ENCODE measurements at regions not wholly inside any gene's neighbourhood (a gene's known extent, or its start where the extent isn't known, plus 50 kb on each side); places are given as distances from the start of the nearest gene placed in this dataset.

GRCh38 chr14:82073547-82073946 lies 539.9 kb upstream of the SEL1L start:
- no peaks in the 10 kb centered on the region for H3K27me3 ChIP-seq (ENCODE audit: control insufficient read depth in 2 of 2, insufficient read depth in 1 of 2, low read length in 1 of 2)
- H3K4me3 ChIP-seq (ENCODE audit: low read length in 2 of 2), result no peak overlapping the region
- WGBS, result 87% methylated on average over 2 of the region's 2 CpGs
- DNase-seq (ENCODE audit: low read depth in 6 of 9, low spot score in 9 of 9), result no peak
- no peaks in the 10 kb centered on the region for H3K9me3 ChIP-seq (ENCODE audit: control insufficient read depth in 2 of 2, insufficient read depth in 1 of 2, low read length in 1 of 2)
- no peaks in the 10 kb centered on the region for H3K36me3 ChIP-seq (ENCODE audit: control insufficient read depth in 2 of 2, insufficient read depth in 2 of 2, low read length in 1 of 2)
- H3K27ac ChIP-seq (ENCODE audit: low read depth in 1 of 2, low read length in 1 of 2), result no peak overlapping the region
- no peaks in the 10 kb centered on the region for H3K4me1 ChIP-seq (ENCODE audit: control insufficient read depth in 2 of 2, insufficient read depth in 2 of 2, low read length in 2 of 2)

- no peaks in the 10 kb centered on the region for H3K36me3 ChIP-seq (ENCODE audit: control insufficient read depth in 2 of 2, insufficient read depth in 2 of 2, low read length in 1 of 2)
- WGBS, result 21% methylated on average over 3 of the region's 3 CpGs
- H3K4me3 ChIP-seq (ENCODE audit: low read length in 2 of 2), result no peak overlapping the region
- H3K4me1 ChIP-seq (ENCODE audit: control insufficient read depth in 2 of 2, insufficient read depth in 2 of 2, low read length in 2 of 2), result no peaks in the 10 kb centered on the region
- no peak overlapping the region for H3K27ac ChIP-seq (ENCODE audit: low read depth in 1 of 2, low read length in 1 of 2)
- no peaks in the 10 kb centered on the region for H3K27me3 ChIP-seq (ENCODE audit: control insufficient read depth in 2 of 2, insufficient read depth in 1 of 2, low read length in 1 of 2)
- no peaks in the 10 kb centered on the region for H3K9me3 ChIP-seq (ENCODE audit: control insufficient read depth in 2 of 2, insufficient read depth in 1 of 2, low read length in 1 of 2)
- DNase-seq (ENCODE audit: low read depth in 6 of 9, low spot score in 9 of 9), result peak in 3 of 9 donors; percentile 5 to 24 (median 18)
Measured at GRCh38 chr14:82075566-82075965, 541.9 kb upstream of the SEL1L start.

GRCh38 chr14:82079553-82079952 lies 545.9 kb upstream of the SEL1L start:
- no peak for DNase-seq (ENCODE audit: low read depth in 6 of 9, low spot score in 9 of 9)
- no peaks in the 10 kb centered on the region for H3K27me3 ChIP-seq (ENCODE audit: control insufficient read depth in 2 of 2, insufficient read depth in 1 of 2, low read length in 1 of 2)
- no peak overlapping the region for H3K27ac ChIP-seq (ENCODE audit: low read depth in 1 of 2, low read length in 1 of 2)
- H3K36me3 ChIP-seq (ENCODE audit: control insufficient read depth in 2 of 2, insufficient read depth in 2 of 2, low read length in 1 of 2), result no peaks in the 10 kb centered on the region
- WGBS, result 95% methylated on average over 3 of the region's 3 CpGs
- no peaks in the 10 kb centered on the region for H3K9me3 ChIP-seq (ENCODE audit: control insufficient read depth in 2 of 2, insufficient read depth in 1 of 2, low read length in 1 of 2)
- H3K4me1 ChIP-seq (ENCODE audit: control insufficient read depth in 2 of 2, insufficient read depth in 2 of 2, low read length in 2 of 2), result no peaks in the 10 kb centered on the region
- H3K4me3 ChIP-seq (ENCODE audit: low read length in 2 of 2), result no peak overlapping the region

- no peaks in the 10 kb centered on the region for H3K27me3 ChIP-seq (ENCODE audit: control insufficient read depth in 2 of 2, insufficient read depth in 1 of 2, low read length in 1 of 2)
- no peak for DNase-seq (ENCODE audit: low read depth in 6 of 9, low spot score in 9 of 9)
- no peak overlapping the region for H3K27ac ChIP-seq (ENCODE audit: low read depth in 1 of 2, low read length in 1 of 2)
- H3K36me3 ChIP-seq (ENCODE audit: control insufficient read depth in 2 of 2, insufficient read depth in 2 of 2, low read length in 1 of 2), result no peaks in the 10 kb centered on the region
- no peaks in the 10 kb centered on the region for H3K9me3 ChIP-seq (ENCODE audit: control insufficient read depth in 2 of 2, insufficient read depth in 1 of 2, low read length in 1 of 2)
- no peak overlapping the region for H3K4me3 ChIP-seq (ENCODE audit: low read length in 2 of 2)
- WGBS, result 9% methylated on average over 4 of the region's 4 CpGs
- no peaks in the 10 kb centered on the region for H3K4me1 ChIP-seq (ENCODE audit: control insufficient read depth in 2 of 2, insufficient read depth in 2 of 2, low read length in 2 of 2)
Measured at GRCh38 chr14:82080370-82080769, 546.7 kb upstream of the SEL1L start.

GRCh38 chr14:82084813-82085212 lies 551.2 kb upstream of the SEL1L start:
- Histone ChIP-seq H3K27me3 (ENCODE audit: control insufficient read depth in 2 of 2, insufficient read depth in 1 of 2, low read length in 1 of 2) (no peaks in the 10 kb centered on the region), H3K9me3 (ENCODE audit: control insufficient read depth in 2 of 2, insufficient read depth in 1 of 2, low read length in 1 of 2) (no peaks in the 10 kb centered on the region), H3K4me1 (ENCODE audit: control insufficient read depth in 2 of 2, insufficient read depth in 2 of 2, low read length in 2 of 2) (no peaks in the 10 kb centered on the region), H3K36me3 (ENCODE audit: control insufficient read depth in 2 of 2, insufficient read depth in 2 of 2, low read length in 1 of 2) (no peaks in the 10 kb centered on the region), H3K4me3 (ENCODE audit: low read length in 2 of 2) (no peak overlapping the region), H3K27ac (ENCODE audit: low read depth in 1 of 2, low read length in 1 of 2) (no peak overlapping the region)
- WGBS, result 76% methylated on average over 3 of the region's 3 CpGs
- no peak for DNase-seq (ENCODE audit: low read depth in 6 of 9, low spot score in 9 of 9)

GRCh38 chr14:82091097-82091496 lies 557.4 kb upstream of the SEL1L start:
- H3K9me3 ChIP-seq (ENCODE audit: control insufficient read depth in 2 of 2, insufficient read depth in 1 of 2, low read length in 1 of 2), result no peaks in the 10 kb centered on the region
- no peak overlapping the region for H3K27ac ChIP-seq (ENCODE audit: low read depth in 1 of 2, low read length in 1 of 2)
- 90% methylated on average over 2 of the region's 2 CpGs for WGBS
- H3K4me3 ChIP-seq (ENCODE audit: low read length in 2 of 2), result no peak overlapping the region
- no peaks in the 10 kb centered on the region for H3K4me1 ChIP-seq (ENCODE audit: control insufficient read depth in 2 of 2, insufficient read depth in 2 of 2, low read length in 2 of 2)
- H3K36me3 ChIP-seq (ENCODE audit: control insufficient read depth in 2 of 2, insufficient read depth in 2 of 2, low read length in 1 of 2), result no peaks in the 10 kb centered on the region
- no peak for DNase-seq (ENCODE audit: low read depth in 6 of 9, low spot score in 9 of 9)
- H3K27me3 ChIP-seq (ENCODE audit: control insufficient read depth in 2 of 2, insufficient read depth in 1 of 2, low read length in 1 of 2), result no peaks in the 10 kb centered on the region

GRCh38 chr14:82094829-82095345 lies 561.2 kb upstream of the SEL1L start:
- H3K27me3 ChIP-seq (ENCODE audit: control insufficient read depth in 2 of 2, insufficient read depth in 1 of 2, low read length in 1 of 2), result no peaks in the 10 kb centered on the region
- no peak overlapping the region for H3K4me3 ChIP-seq (ENCODE audit: low read length in 2 of 2)
- 85% methylated on average over 5 of the region's 5 CpGs for WGBS
- no peaks in the 10 kb centered on the region for H3K9me3 ChIP-seq (ENCODE audit: control insufficient read depth in 2 of 2, insufficient read depth in 1 of 2, low read length in 1 of 2)
- H3K4me1 ChIP-seq (ENCODE audit: control insufficient read depth in 2 of 2, insufficient read depth in 2 of 2, low read length in 2 of 2), result no peaks in the 10 kb centered on the region
- no peaks in the 10 kb centered on the region for H3K36me3 ChIP-seq (ENCODE audit: control insufficient read depth in 2 of 2, insufficient read depth in 2 of 2, low read length in 1 of 2)
- no peak for DNase-seq (ENCODE audit: low read depth in 6 of 9, low spot score in 9 of 9)
- no peak overlapping the region for H3K27ac ChIP-seq (ENCODE audit: low read depth in 1 of 2, low read length in 1 of 2)

GRCh38 chr14:82104013-82104412 lies 570.4 kb upstream of the SEL1L start:
- Histone ChIP-seq H3K36me3 (ENCODE audit: control insufficient read depth in 2 of 2, insufficient read depth in 2 of 2, low read length in 1 of 2) (no peaks in the 10 kb centered on the region), H3K27ac (ENCODE audit: low read depth in 1 of 2, low read length in 1 of 2) (no peak overlapping the region), H3K27me3 (ENCODE audit: control insufficient read depth in 2 of 2, insufficient read depth in 1 of 2, low read length in 1 of 2) (no peaks in the 10 kb centered on the region), H3K9me3 (ENCODE audit: control insufficient read depth in 2 of 2, insufficient read depth in 1 of 2, low read length in 1 of 2) (no peaks in the 10 kb centered on the region), H3K4me3 (ENCODE audit: low read length in 2 of 2) (no peak overlapping the region), H3K4me1 (ENCODE audit: control insufficient read depth in 2 of 2, insufficient read depth in 2 of 2, low read length in 2 of 2) (no peaks in the 10 kb centered on the region)
- no peak for DNase-seq (ENCODE audit: low read depth in 6 of 9, low spot score in 9 of 9)
- 26% methylated on average over 1 of the region's 1 CpG for WGBS

GRCh38 chr14:82112210-82112839 lies 578.7 kb upstream of the SEL1L start:
- 71% methylated on average over 1 of the region's 1 CpG for WGBS
- no peak overlapping the region for H3K4me3 ChIP-seq (ENCODE audit: low read length in 2 of 2)
- H3K4me1 ChIP-seq (ENCODE audit: control insufficient read depth in 2 of 2, insufficient read depth in 2 of 2, low read length in 2 of 2), result no peaks in the 10 kb centered on the region
- no peak overlapping the region for H3K27ac ChIP-seq (ENCODE audit: low read depth in 1 of 2, low read length in 1 of 2)
- no peaks in the 10 kb centered on the region for H3K9me3 ChIP-seq (ENCODE audit: control insufficient read depth in 2 of 2, insufficient read depth in 1 of 2, low read length in 1 of 2)
- H3K36me3 ChIP-seq (ENCODE audit: control insufficient read depth in 2 of 2, insufficient read depth in 2 of 2, low read length in 1 of 2), result no peaks in the 10 kb centered on the region
- no peak for DNase-seq (ENCODE audit: low read depth in 6 of 9, low spot score in 9 of 9)
- H3K27me3 ChIP-seq (ENCODE audit: control insufficient read depth in 2 of 2, insufficient read depth in 1 of 2, low read length in 1 of 2), result no peaks in the 10 kb centered on the region

Measured in thymus (tissue), 11 donors.